DND-41 (cell line): ENCODE measurements at regions not wholly inside any gene's neighbourhood (a gene's known extent, or its start where the extent isn't known, plus 50 kb on each side); places are given as distances from the start of the nearest gene placed in this dataset.
"Not testable (repeated sequence)": the region's sequence is repeated elsewhere in the genome, so short reads cannot be mapped to it uniquely, and the experiment has no call there.

ENCODE experiments used
- ATAC-seq: fragments of 200-7000 bp; cut with Tn5 transposase; 3 replicates; pipeline ENCODE4 v1.9.1; 2021; ENCODE audit warnings: low read depth; ENCODE audit not compliant: insufficient read depth
- DNase-seq: peaks from one replicate; pipeline ENCODE4 v3.0.0-alpha.2; 2020
- H2AFZ ChIP-seq: 2 replicates; pipeline ENCODE4 v1.6.0; 2012; ENCODE audit warnings: low read depth, low read length
- H3K27ac ChIP-seq: 2 replicates; pipeline ENCODE4 v1.5.1; 2012; ENCODE audit warnings: low read length, inconsistent platforms
- H3K27me3 ChIP-seq: fragments of 200-600 bp; sonication (generic); 2 replicates; pipeline ENCODE4 v1.6.0; 2012; ENCODE audit warnings: low read length, mild to moderate bottlenecking, inconsistent platforms; ENCODE audit not compliant: insufficient read depth, poor library complexity
- H3K36me3 ChIP-seq: 2 replicates; pipeline ENCODE4 v1.5.1; 2012; ENCODE audit warnings: low read length, inconsistent platforms; ENCODE audit not compliant: insufficient read depth
- H3K4me1 ChIP-seq: 2 replicates; pipeline ENCODE4 v1.5.1; 2012; ENCODE audit warnings: mild to moderate bottlenecking, low read length; ENCODE audit not compliant: insufficient read depth
- H3K4me2 ChIP-seq: 2 replicates; pipeline ENCODE4 v1.6.0; 2012; ENCODE audit warnings: mild to moderate bottlenecking, moderate library complexity, low read length, inconsistent platforms; ENCODE audit not compliant: insufficient read depth
- H3K4me3 ChIP-seq, 2 experiments: fragments of 200-600 bp in 1 of 2; shearing (Covaris generic) in 1 of 2; 2 replicates each; pipeline ENCODE4 v1.5.1; 2012 to 2016; ENCODE audit warnings: inconsistent platforms in 2 of 2, low read length in 2 of 2, mild to moderate bottlenecking in 2 of 2, low read depth in 1 of 2, moderate library complexity in 1 of 2
- H3K79me2 ChIP-seq: 2 replicates; pipeline ENCODE4 v1.6.0; 2012; ENCODE audit warnings: low read length, inconsistent platforms; ENCODE audit not compliant: insufficient read depth
- H3K9ac ChIP-seq: 2 replicates; pipeline ENCODE4 v1.6.0; 2012; ENCODE audit warnings: low read depth, mild to moderate bottlenecking, inconsistent platforms, low read length, moderate library complexity
- H3K9me3 ChIP-seq: 2 replicates; pipeline ENCODE4 v1.5.1; 2012; ENCODE audit warnings: low read length, moderate library complexity, mild to moderate bottlenecking, inconsistent platforms; ENCODE audit not compliant: insufficient read depth, severe bottlenecking
- H4K20me1 ChIP-seq: 2 replicates; pipeline ENCODE4 v1.6.0; 2012; ENCODE audit warnings: low read length; ENCODE audit not compliant: insufficient read depth
- EZH2 ChIP-seq: IDR thresholded peaks from 3 replicates; pipeline ENCODE4 v1.6.1; 2012; ENCODE audit warnings: borderline replicate concordance, low read depth, mild to moderate bottlenecking, moderate library complexity, low read length, inconsistent platforms; ENCODE audit not compliant: severe bottlenecking
- TF ChIP-seq, protein P1 (sequence below): IDR thresholded peaks from 2 replicates; pipeline ENCODE4 v1.5.1; 2012; ENCODE audit warnings: borderline replicate concordance, low read length, moderate library complexity, mild to moderate bottlenecking; ENCODE audit not compliant: poor library complexity, severe bottlenecking; ENCODE audit errors: extremely low read depth

- no peaks in the 10 kb centered on the region for H3K79me2 ChIP-seq
- no peaks in the 10 kb centered on the region for H3K27me3 ChIP-seq
- no peak overlapping the region for H3K4me2 ChIP-seq
- TF ChIP-seq, protein P1, sequence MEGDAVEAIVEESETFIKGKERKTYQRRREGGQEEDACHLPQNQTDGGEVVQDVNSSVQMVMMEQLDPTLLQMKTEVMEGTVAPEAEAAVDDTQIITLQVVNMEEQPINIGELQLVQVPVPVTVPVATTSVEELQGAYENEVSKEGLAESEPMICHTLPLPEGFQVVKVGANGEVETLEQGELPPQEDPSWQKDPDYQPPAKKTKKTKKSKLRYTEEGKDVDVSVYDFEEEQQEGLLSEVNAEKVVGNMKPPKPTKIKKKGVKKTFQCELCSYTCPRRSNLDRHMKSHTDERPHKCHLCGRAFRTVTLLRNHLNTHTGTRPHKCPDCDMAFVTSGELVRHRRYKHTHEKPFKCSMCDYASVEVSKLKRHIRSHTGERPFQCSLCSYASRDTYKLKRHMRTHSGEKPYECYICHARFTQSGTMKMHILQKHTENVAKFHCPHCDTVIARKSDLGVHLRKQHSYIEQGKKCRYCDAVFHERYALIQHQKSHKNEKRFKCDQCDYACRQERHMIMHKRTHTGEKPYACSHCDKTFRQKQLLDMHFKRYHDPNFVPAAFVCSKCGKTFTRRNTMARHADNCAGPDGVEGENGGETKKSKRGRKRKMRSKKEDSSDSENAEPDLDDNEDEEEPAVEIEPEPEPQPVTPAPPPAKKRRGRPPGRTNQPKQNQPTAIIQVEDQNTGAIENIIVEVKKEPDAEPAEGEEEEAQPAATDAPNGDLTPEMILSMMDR = no peak
- TF ChIP-seq EZH2 = no peak
- ATAC-seq (no peak), DNase-seq (no peak)
- H2AFZ ChIP-seq = no peak overlapping the region
- H4K20me1 ChIP-seq = no peaks in the 10 kb centered on the region
- H3K9me3 ChIP-seq = no peaks in the 10 kb centered on the region
- H3K4me3 ChIP-seq = no peak overlapping the region
- H3K4me1 ChIP-seq = no peaks in the 10 kb centered on the region
- H3K27ac ChIP-seq = no peak overlapping the region
- no peaks in the 10 kb centered on the region for H3K36me3 ChIP-seq
- no peak overlapping the region for H3K9ac ChIP-seq
These were observed 182.9 kb upstream of the RXFP2 start for GRCh38 chr13:31556376-31556775.

DNA sequence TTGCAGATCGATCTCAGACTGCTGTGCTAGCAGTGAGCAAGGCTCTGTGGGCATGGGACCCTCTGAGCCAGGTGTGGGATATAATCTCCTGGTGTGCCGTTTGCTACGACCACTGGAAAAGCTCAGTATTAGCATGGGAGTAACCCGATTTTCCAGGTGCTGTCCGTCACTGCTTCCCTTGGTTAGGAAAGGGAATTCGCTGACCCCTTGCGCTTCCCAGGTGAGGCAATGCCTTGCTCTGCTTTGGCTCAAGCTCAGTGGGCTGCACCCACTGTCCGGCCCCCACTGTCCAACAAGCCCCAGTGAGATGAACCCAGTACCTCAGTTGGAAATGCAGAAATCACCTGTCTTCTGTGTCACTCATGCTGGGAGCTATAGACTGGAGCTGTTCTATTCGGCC, 155.1 kb upstream of the RXFP2 start:
- not testable (repeated sequence) for H3K4me2 ChIP-seq, H3K4me1 ChIP-seq, H3K36me3 ChIP-seq, H3K27me3 ChIP-seq, H3K27ac ChIP-seq, H4K20me1 ChIP-seq, H2AFZ ChIP-seq, H3K9ac ChIP-seq, H3K9me3 ChIP-seq, DNase-seq, H3K79me2 ChIP-seq, ATAC-seq, H3K4me3 ChIP-seq

GRCh38 chr13:31587698-31588266, 151.5 kb upstream of the RXFP2 start:
- no peaks in the 10 kb centered on the region for H4K20me1 ChIP-seq
- no peak for ATAC-seq
- H3K4me2 ChIP-seq = no peak overlapping the region
- H3K36me3 ChIP-seq = no peaks in the 10 kb centered on the region
- no peaks in the 10 kb centered on the region for H3K4me1 ChIP-seq
- no peak overlapping the region for H2AFZ ChIP-seq
- TF ChIP-seq, protein P1 = no peak
- no peak for TF ChIP-seq EZH2
- DNase-seq = no peak
- H3K27me3 ChIP-seq = no peaks in the 10 kb centered on the region
- H3K9me3 ChIP-seq = no peaks in the 10 kb centered on the region
- H3K9ac ChIP-seq = no peak overlapping the region
- H3K27ac ChIP-seq = no peak overlapping the region
- H3K79me2 ChIP-seq = no peaks in the 10 kb centered on the region
- H3K4me3 ChIP-seq = no peak overlapping the region

- Histone ChIP-seq H3K36me3 (no peaks in the 10 kb centered on the region), H3K9ac (no peak overlapping the region), H3K4me2 (no peak overlapping the region), H3K79me2 (no peaks in the 10 kb centered on the region), H3K27ac (no peak overlapping the region), H2AFZ (no peak overlapping the region), H3K9me3 (no peaks in the 10 kb centered on the region), H3K4me3 (no peak overlapping the region), H3K27me3 (no peaks in the 10 kb centered on the region), H3K4me1 (no peaks in the 10 kb centered on the region), H4K20me1 (no peaks in the 10 kb centered on the region)
- TF ChIP-seq, protein P1 = no peak
- no peak for TF ChIP-seq EZH2
- DNase-seq (no peak), ATAC-seq (no peak)
These were observed 151.0 kb upstream of the RXFP2 start for GRCh38 chr13:31588316-31588715.
